ENCODE measurements at regions not wholly inside any gene's neighbourhood (a gene's known extent, or its start where the extent isn't known, plus 50 kb on each side); places are given as distances from the start of the nearest gene placed in this dataset.
A peak's percentile ranks its signal among the peaks of the same experiment; 100 is the strongest.
"Not testable (repeated sequence)": the region's sequence is repeated elsewhere in the genome, so short reads cannot be mapped to it uniquely, and the experiment has no call there.

DNA sequence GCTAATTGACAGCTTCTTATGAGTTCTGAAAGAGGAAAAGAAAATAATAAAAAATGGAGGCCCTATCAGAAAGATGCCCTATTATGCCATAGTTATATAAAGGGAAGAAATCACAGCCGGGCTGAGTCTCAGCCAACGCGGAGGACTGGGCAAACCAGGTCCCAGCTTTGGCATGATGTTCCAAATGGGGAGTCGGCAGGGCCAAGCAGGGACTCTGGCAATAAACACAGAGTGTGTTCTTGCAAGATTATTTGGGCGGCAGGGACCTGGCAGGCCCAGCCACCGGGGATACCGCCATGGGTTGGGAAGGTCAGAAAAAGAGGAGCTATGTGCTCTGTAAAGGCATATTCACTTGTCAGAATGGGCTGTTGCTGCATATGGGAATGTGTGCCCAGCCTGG lies 694.9 kb downstream of the BCL11A start:
- DNase-seq = no peak

DNA sequence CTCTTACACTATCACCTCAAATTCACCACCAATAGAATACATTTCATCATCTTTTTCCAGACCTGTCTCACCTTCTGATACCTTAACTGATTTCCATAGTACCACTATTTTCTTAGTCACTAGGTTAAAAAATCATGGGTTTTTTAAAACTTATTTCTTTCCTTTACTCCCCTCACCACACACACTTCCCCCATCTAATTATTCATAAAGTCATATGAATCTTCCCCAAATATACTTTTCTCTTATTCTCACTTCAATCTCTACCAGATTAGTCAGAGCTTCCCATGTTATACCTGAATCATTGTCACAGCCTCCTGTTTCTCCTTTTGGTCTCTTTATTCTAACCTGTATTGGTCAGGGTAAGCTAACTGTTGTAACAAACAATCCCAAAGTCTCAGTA lies 696.3 kb downstream of the BCL11A start:
- DNase-seq = no peak

DNA sequence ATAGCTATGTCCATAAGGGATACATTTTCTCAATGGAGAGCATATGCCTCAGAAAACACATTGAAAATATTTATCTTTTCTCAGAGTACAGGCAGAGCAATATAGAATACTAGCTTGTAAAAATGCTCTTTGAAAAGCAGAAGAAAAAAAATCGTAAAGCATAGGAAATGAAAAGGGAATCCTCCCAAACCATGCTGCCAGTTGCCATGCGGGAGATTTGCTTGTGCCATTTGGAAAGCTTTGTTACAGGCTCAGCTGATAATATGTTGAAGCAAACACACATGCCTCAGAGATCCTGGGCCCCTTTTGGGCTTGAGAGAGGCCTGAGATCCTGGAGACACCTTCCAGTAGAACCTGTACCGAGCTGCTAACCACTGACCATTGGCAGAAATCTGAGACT lies 697.1 kb downstream of the BCL11A start:
- DNase-seq = no peak

DNA sequence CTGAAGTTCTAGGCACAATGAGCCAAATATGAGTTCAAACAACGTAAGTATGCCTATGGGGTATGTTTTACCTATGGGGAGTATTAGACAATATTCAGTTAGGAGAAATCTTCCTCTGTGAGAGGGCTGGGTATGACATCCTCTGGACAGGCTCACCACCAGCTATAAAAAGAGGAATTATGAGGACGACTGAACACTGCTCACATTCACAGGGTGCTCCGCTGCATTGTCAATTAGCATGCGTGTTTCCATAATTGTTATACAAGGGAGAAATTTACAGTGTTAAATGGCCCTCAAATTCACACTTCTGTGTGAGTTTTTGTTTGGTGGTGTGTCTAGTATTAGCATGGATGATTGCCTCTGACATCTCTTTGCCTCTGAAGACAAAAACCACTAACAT lies 700.4 kb downstream of the BCL11A start:
- no peak for DNase-seq

DNA sequence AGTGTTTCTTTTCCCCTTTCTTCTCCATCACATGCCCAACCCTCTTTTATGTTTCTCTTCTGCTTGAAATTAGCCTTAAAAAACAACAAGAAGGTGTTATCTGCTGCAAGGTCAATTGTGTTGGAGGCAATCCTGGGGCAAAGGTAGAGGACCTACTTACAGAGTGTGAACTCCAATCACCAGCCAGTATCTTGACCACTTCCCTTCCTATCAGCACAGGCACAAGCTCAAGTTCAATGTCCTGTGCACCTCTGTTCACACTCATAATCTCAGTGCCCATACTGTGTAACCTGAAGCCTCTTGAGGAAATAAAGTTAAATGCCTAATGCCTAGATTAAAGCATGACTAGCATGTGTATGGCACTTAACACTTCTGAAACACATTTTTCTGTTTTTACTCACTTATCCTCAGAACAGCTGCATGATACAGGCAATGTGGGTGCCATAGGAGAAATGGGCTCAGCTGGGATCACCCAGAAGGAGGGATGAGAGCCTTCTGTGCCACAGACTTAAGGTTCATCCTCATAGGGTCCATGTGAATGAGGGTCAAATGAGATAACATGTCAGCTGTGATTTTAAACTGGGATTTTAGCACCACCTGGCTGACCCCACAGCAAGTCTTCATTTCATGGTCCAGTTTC lies 701.5 kb downstream of the BCL11A start:
- no peak for DNase-seq

DNA sequence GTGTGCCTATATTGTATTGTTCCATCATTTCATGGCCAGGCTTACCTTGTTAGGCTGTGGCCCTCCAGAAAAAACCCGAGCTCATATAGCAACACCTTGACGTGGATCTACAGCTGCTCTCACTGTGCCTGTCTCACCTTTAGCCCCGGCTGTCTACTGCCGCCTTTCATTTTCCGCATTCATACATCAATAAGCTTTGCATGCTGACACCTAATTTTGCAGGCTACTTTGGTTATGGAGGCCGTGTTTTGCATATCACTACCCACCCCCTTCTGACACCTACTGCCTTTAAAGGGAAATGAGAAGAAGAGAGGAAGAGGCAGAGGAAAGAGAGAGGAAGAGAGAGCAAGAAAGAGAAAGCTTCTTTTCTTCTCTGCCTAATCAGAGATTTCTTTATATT lies 702.9 kb downstream of the BCL11A start:
- DNase-seq = no peak

DNA sequence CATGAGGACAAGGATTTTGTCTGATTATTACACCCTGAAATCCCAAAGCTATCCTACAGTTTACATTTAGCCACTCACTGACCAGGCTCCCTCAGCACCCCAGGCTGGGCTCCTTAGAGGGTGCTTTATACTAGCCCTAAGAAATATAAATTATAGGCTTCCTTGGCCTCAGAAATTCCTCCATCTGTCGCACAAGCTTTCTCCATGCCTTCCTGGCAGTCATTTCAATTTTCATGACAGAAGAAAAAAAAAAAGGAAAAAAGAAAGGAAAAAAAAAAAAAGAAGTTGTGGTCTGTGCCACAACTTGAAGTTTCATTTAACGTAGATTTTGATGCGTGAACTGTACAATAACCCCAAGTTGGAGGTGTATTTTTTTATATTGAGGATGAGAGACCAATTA lies 719.5 kb downstream of the BCL11A start:
- DNase-seq = no peak

DNA sequence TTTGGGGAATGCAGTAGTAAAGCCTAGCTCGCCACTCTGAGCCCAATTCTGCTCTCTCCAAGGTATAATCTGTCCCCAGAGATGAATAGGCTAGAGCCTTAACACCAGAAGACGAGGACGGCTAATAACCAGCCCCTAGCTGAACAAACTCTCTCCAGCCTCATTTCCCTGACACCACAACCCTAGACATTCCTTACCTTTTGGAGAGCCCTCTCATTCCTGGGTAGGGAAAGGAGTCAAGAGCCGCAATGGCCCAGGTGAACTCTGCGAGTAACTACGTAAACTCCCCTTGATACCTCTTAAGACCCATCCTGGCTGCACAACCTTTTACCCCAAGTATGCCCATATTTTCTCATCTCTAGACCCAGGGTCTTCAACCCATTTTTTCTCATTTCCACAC lies 722.9 kb downstream of the BCL11A start:
- no peak for DNase-seq

DNA sequence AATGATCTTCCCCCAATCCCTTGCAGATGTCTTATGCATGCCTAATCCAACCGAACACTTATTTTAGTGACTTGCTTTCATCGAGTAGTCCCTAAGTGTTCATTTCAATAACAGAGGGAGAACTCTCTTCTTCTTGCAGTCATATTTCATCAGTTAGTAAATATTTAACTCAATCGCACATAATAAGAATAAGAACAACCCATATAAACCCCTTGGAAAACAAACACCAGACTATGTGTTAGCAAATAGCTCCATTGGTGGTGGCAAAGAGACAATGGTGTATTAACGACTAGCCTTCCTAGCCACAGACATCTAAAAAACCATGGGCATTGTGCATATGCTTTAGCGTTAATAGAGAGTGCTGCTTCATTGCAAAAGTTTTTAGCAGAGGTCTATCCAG lies 725.8 kb downstream of the BCL11A start:
- no peak for DNase-seq

DNA sequence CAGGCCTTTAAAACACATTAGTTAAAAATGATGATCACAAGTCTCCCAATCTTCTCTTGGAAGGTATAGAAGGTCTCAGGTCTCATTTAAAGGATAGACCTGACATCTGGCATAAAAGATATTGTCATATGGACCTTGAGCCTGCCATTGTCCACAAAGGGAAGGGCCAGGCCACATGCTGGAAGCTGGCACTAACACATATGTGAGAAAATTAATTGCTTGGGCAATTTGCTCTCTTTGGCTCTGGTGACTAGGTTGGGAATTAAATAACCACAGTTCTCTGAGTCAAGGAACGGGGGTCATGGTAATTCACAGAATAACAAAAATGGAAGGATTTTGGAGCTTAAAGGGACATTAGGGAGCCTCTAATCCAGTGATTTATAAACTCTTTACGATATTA lies 727.3 kb downstream of the BCL11A start:
- no peak for DNase-seq

DNA sequence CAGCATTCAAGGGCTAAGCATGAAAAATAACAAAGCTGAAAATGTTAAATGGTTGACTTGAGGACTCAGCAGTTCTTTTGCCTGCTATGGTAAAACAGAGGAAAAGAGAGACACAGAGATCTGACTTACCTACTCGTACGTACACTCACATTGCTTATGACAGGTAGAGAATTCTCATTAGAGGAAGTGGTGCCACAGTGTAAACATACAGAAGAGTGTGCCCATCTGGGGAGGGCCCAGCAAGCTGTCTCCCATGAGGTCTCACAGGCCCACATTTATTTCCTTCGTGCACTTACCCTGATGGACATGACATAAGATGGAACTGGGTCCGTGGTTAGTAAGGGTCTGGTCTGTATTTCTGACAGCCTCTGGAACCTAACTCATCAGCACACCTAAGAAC lies 729.1 kb downstream of the BCL11A start:
- DNase-seq = no peak

DNA sequence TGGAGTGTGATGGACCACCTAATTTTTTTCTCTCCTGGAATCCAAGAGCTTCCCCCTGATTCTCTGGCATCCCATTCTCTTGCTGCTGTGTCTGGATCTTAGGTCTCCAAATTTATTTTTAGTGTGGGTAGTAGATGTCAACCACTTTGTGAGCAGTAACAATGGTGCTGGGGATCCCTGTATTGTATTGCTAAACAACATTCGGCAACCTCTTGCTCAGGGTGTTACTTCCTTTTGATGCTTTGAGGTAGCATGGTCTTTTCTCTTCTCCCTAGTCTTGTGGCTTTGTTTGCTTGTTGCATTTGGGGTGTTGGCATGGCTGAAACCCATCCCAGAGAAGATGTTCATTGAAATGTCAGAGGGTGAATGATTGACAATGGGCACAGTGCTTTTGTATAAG lies 737.4 kb downstream of the BCL11A start:
- DNase-seq = no peak

DNA sequence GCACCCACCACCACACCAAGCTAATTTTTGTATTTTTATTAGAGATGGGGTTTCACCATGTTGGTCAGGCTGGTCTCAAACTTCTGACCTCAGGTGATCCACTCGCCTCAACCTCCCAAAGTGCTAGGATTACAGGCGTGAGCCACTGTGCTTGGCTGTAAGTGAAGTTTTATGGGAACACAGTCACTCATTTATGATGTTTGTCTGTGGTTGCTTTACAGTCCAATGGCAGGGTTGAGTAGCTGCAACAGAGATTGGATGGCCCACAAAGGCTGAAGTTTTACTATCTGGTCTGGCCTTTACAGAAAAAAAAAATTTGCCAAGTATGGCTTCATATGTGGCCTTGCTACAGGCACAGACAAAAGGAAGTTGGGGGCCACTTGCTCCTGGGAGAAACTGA lies 743.2 kb downstream of the BCL11A start:
- not testable (repeated sequence) for DNase-seq

DNA sequence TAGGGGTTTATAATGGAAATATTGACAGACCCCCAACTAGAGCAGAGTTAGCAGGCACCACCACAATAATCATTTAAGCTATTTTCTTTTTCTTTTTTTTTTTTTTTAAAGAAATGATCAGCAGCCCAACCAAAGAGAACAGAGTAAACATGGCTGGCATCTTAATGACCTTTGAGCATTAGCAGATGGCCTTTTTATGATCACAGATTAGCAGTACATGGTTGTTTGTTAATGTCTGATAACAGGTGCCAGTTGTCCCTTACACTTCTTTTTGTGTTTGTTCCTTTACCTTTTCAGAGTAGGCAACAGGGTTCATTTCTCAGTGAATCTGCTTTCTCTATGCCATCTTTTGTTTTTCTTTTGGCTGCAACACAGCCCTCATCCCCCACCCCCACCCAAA lies 747.0 kb downstream of the BCL11A start:
- no peak for DNase-seq

DNA sequence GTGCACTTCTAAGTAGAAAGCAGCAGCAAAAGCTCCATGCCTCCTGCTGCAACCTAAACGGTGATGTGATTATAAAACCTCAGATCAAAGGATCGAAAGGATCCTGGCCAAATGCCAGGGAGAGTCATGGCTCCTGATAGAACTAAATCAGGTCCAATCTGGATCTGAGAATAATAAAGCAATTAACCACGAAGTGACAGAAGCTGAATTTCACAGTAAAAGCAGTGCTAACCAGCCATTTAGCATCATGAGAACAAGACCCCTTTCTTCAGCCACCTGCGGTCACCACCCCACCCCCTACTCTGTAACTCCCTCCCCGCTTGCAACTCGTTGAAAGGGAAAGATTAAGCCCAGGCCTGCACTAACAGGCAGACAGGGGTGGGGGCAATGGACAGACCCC lies 748.7 kb downstream of the BCL11A start:
- peak; percentile 37 for DNase-seq

DNA sequence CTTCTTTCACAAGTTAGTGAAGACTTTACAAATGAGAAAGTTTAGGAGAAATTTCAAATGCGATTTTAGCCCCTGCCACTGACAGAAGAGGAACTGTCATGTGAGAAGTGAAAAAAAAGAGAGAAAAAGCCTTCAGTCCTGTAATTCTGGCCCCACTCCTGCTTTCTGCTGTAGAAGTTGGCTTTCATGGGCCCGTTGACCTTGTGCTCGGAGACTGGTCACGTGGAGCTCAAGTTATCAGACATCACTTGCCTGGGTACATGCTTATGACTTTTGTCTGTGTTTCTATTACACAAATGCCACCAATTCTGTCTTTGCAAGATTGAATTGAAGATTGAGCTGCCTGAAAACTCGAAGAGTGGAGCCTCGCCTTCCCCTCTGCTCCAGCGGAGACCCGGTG lies 749.9 kb downstream of the BCL11A start:
- DNase-seq = no peak

DNA sequence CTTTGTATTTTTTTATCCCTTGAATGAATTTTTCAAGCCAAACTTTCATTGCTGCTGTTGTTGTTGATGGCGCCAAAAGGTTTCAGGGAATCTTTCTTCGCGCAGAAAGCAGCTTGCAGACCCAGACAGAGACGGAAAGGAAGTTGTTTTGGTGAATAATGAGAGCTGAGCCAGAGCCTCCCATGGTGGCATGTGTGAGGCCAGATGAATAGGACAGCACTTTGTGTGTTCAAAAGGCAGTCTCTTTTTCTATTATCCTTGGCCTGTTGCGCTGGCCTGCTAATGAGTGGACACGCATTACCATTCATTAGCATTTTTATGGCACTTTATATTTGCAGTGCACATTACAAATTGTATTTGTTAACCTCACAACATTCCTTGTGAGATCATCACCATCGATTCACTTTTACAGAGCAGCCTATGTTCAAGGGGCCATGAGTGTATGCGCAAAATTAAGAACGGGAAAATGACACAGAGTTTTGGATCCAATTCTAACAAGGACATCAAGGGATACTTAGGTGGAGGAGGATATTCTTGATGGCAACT lies 754.7 kb downstream of the BCL11A start:
- DNase-seq = no peak

DNA sequence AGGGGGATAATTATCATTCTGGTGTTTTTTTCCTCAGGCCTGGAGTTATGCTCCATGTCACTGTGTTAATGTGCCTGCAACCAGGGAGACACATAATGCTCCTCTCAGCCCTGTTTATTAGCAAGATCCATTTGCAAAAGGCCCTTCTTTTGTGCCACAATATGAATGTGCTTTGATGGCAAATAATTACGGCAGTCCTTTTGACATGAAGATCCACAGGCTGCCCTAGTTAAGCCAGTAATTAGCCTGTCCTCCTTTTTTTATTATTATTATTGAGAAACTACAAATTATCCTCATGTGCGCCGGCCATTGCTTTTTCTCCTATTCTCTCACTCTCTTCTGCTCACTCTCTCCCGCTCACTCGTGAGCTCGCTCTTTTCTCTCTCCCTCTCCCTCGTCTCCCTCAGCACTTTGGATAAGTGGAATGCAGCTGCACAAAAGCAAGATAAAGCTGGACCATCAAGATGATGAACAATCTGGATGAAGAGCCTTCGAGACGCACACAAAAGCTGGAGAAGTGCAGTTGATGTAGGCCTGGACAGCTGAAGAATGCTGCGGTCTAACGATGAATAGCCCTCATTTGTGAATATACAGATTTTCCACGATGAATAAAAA lies 762.3 kb downstream of the BCL11A start:
- DNase-seq = no peak

DNA sequence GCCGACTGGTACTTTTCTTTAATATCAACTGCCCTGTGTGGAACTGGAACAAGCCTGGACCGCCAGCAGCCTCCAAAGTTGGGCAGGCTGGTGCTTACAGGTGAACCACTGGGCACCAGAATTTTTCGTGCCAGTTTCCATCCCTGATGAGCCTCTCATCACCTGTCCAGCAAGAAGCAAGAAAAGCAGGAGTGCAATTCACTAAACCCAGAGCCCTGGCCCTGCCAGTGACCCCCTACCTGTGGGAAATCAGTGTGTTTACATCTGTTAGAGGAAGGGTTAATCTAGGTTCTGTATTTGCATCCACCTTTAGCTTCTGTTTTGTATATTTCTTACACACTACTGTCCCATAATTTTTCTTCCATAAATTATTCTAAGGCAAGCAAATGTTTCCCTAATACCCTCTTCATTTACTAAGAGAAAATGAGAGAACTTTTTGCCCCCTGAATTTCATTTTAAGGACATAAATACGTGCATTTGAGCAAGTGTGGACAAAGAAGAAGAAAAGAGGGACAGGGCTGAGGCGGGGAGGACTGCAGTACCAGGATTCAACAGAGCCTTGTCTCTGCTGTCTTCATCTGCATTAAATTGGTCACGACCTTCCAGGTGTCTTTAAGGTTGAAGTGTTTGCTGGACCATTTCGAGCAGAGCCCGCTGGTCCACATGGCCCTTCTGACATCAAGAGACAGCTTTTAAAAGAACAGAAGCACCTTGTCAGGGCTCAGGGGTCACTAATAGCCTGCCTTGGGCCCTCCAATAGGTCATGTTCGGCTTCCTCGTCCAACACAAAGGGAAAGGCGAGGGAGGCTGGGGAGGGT lies 763.1 kb downstream of the BCL11A start:
- DNase-seq = no peak

DNA sequence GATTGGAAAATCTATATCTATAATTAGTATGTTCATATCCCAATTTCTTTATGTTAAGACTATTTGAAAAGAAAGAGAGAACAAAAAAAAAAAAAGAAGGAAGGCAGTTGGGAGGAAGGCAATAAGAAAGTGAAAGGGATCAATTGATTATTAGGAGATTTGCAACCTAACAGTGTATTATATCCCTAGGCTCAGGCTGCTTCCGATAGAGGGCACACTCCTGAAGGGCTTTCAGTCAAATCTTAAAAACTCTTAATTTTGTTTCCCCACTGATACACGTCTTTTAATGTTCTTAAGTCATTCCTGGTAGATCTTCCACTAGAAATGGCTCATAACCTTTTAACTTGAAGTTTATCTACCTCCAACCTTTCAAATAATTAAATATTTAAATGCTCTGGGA lies 763.9 kb downstream of the BCL11A start:
- DNase-seq = no peak

DNA sequence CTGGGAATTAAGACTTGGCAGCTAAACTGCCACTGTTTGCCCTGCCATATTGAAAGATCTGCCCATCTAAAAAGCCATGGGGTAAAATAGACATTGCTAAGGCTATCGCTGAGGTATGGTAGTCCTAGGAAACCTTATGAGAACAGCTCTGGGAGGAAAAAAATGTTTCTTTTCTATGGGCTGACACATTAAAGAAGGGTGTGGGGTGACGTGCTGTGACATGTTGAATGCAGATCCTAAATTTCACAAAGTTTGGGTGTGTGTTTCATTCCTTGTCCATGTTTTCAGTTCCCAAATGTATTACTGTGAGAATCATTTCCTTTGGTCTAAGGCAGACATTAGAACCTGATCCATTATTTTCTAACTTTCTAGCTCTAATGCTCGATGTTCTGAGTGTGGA lies 766.4 kb downstream of the BCL11A start:
- no peak for DNase-seq

DNA sequence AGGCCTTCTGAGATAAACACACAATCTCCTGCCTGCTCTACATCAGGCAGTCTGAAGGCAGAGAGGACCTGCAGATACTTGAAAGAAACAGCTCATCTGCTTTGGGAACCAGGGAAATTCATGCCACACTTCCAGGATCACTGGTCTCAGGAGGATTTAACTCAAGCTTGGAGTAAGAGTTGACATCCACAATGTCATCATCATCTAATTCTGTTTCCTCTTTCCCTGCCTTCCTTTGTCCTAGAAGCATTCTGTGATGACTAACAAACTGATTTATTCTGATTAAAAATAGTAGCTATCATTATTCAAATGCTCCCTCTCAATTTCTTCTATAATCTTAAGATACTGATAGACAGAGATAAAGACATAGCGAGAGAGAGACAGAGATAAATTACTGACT lies 766.8 kb downstream of the BCL11A start:
- DNase-seq = no peak

DNA sequence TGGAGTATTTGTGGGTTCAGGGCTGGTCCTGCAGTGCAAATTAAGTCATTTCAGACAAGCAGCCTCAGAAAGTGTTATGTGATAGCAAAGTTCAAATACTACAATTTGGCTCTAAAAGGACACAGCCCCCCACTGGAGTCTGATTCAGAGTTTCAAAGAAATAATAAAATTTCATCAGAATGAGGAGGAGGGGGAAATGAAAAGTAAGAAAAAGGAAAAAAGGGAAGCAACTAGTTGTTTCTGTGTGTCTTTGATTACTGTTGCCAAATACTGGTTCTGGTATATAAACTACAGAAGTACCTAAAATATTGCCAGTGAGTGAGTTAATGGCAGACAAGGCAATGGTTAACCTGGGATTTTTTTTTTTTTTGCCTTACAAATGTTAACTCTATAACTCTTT lies 773.9 kb downstream of the BCL11A start:
- DNase-seq = no peak

DNA sequence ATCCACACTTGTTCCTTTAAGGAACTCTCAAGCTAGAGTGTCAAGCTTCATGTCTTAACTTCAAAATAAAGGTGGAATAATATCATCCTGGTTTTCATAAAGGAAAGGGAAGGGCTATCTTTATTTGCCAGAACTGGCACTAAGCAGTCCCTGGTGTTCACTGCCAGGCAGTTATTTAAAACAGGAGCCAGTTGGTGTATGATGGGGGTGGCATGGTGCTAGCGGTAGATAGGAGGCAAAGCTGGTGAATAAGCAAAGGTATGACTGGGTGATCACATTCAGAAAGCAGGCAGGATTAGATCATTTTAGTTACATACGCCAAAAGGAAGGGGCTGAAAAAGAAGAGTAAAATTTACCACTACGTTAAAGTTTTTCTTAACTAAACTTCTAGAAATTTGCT lies 776.3 kb downstream of the BCL11A start:
- DNase-seq = no peak

DNA sequence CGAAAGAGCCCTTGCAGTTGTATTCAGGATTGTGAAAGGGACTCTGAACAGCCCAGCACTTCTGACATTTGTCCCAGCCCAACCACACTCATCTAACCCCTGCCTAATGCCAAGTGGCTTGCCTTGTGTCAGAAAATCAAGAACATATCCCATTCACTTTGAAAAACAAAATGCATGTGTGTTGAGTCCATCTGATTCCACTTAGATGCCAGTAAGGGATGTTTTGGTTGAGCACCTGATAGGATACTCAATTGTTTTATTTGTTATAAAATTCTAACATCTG lies 776.8 kb downstream of the BCL11A start:
- DNase-seq = no peak

Measured in NCI-H1092 (cell line).